HCT116 (cell line): ENCODE measurements at regions not wholly inside any gene's neighbourhood (a gene's known extent, or its start where the extent isn't known, plus 50 kb on each side); places are given as distances from the start of the nearest gene placed in this dataset.

Experiments used
- ATAC-seq: fragments of 200-7000 bp; cut with Tn5 transposase; 2 replicates; pipeline ENCODE4 v1.9.1; 2020; ENCODE audit warnings: mild to moderate bottlenecking, moderate library complexity
- BruUV-seq: library from RNA; stranded (reverse); fragments of 400-500 nt; replicated peaks from 2 replicates; lab custom pipeline; 2021; lab: Mats Ljungman, UMichigan
- CTCF ChIA-PET: fragments of 300-600 bp; sonication (Branson Sonifier 250); formaldehyde crosslinking; loops from one replicate; lab custom pipeline; 2021; ENCODE audit warnings: antibody characterized with exemption; lab: Charles Lee
- POLR2A ChIA-PET: fragments of 300-600, 350-600 bp; sonication (Branson Sonifier 250); formaldehyde crosslinking; loops from one replicate; lab custom pipeline; 2021; ENCODE audit warnings: antibody characterized with exemption; lab: Charles Lee
- RAD21 ChIA-PET, 2 experiments: fragments of 300-600 bp; sonication (Branson Sonifier 250); formaldehyde crosslinking; loops; one replicate each; lab custom pipeline; 2023; ENCODE audit warnings: low total read pairs in 2 of 2; ENCODE audit not compliant: uncharacterized antibody in 2 of 2, unreplicated experiment in 2 of 2, low non-redundant PET in 1 of 2; lab: Charles Lee
- DNase-seq: peaks from one replicate; pipeline ENCODE4 v3.0.0-alpha.2; 2010; ENCODE audit warnings: low read depth, low spot score
- H2AFZ ChIP-seq: fragments of 200-600 bp; shearing (Covaris generic), sonication (generic); 2 replicates; pipeline ENCODE4 v1.6.1; 2017; ENCODE audit warnings: low read depth, mixed run types, mixed read lengths, antibody characterized with exemption, low read length; ENCODE audit not compliant: poor library complexity, severe bottlenecking
- H3K27ac ChIP-seq: 2 replicates; pipeline ENCODE4 v1.5.1; 2012; ENCODE audit warnings: low read depth, low read length
- H3K27me3 ChIP-seq: fragments of 200-600 bp; sonication (generic); 2 replicates; pipeline ENCODE4 v1.6.1; 2016; ENCODE audit warnings: mixed run types, low read length, mixed read lengths; ENCODE audit not compliant: insufficient read depth
- H3K36me3 ChIP-seq, 2 experiments: fragments of 200-500 bp in 1 of 2; fragments of 200-600 bp in 1 of 2; sonication (Bioruptor generic) in 1 of 2; sonication (generic) in 1 of 2; 2 replicates each; pipeline versions ENCODE4 v1.5.1 to v1.6.1; 2014 to 2016; ENCODE audit warnings: low read length in 2 of 2, inconsistent platforms in 1 of 2, mixed read lengths in 1 of 2, mixed run types in 1 of 2; ENCODE audit not compliant: insufficient read depth in 2 of 2, control insufficient read depth in 1 of 2
- H3K4me1 ChIP-seq, 2 experiments: fragments of 200-600 bp in 1 of 2; sonication (generic) in 1 of 2; 2 replicates each; pipeline versions ENCODE4 v1.5.1 to v1.6.1; 2012 to 2017; ENCODE audit warnings: low read length in 2 of 2, inconsistent platforms in 1 of 2, mild to moderate bottlenecking in 1 of 2, mixed read lengths in 1 of 2, mixed run types in 1 of 2, moderate library complexity in 1 of 2; ENCODE audit not compliant: insufficient read depth in 2 of 2, control insufficient read depth in 1 of 2
- H3K4me2 ChIP-seq: fragments of 200-600 bp; sonication (generic); 2 replicates; pipeline ENCODE4 v1.6.1; 2017; ENCODE audit warnings: mixed run types, low read length, mixed read lengths
- H3K4me3 ChIP-seq, 2 experiments: fragments of 200-600 bp in 1 of 2; sonication (generic) in 1 of 2; replicated peaks in 1 of 2; 2 replicates each; pipeline ENCODE4 v1.5.1; 2011 to 2016; ENCODE audit warnings: low read length in 2 of 2, control low read depth in 1 of 2, low read depth in 1 of 2, mild to moderate bottlenecking in 1 of 2, mixed read lengths in 1 of 2, mixed run types in 1 of 2
- H3K79me2 ChIP-seq: fragments of 200-600 bp; sonication (generic); 2 replicates; pipeline ENCODE4 v1.6.1; 2017; ENCODE audit warnings: mild to moderate bottlenecking, mixed run types, low read length, moderate library complexity, mixed read lengths; ENCODE audit not compliant: insufficient read depth
- H3K9ac ChIP-seq: fragments of 200-600 bp; sonication (generic); 2 replicates; pipeline ENCODE4 v1.6.1; 2016; ENCODE audit warnings: low read length, mixed read lengths
- H3K9me2 ChIP-seq: fragments of 200-600 bp; sonication (generic), shearing (Covaris generic); 2 replicates; pipeline ENCODE4 v1.6.1; 2017; ENCODE audit warnings: mixed run types, mild to moderate bottlenecking, moderate library complexity; ENCODE audit not compliant: insufficient read depth
- H3K9me3 ChIP-seq, 2 experiments: fragments of 200-500 bp in 1 of 2; fragments of 200-600 bp in 1 of 2; sonication (Bioruptor generic) in 1 of 2; sonication (generic) in 1 of 2; 2 replicates each; pipeline ENCODE4 v1.6.1; 2014 to 2017; ENCODE audit warnings: low read length in 2 of 2, mixed read lengths in 2 of 2, inconsistent platforms in 1 of 2, low read depth in 1 of 2, mild to moderate bottlenecking in 1 of 2, mixed run types in 1 of 2, moderate library complexity in 1 of 2; ENCODE audit not compliant: control insufficient read depth in 1 of 2, insufficient read depth in 1 of 2
- H4K20me1 ChIP-seq: fragments of 200-600 bp; sonication (generic), shearing (Covaris generic); 2 replicates; pipeline ENCODE4 v1.6.1; 2017; ENCODE audit warnings: mixed run types, mild to moderate bottlenecking, moderate library complexity; ENCODE audit not compliant: insufficient read depth
- CBX3 ChIP-seq: IDR thresholded peaks from 2 replicates; pipeline ENCODE4 v1.6.1; 2012; ENCODE audit warnings: low read depth
- CEBPB ChIP-seq: IDR thresholded peaks from 2 replicates; pipeline ENCODE4 v1.6.1; 2012; ENCODE audit warnings: low read depth
- EGR1 ChIP-seq: IDR thresholded peaks from 2 replicates; pipeline ENCODE4 v1.6.1; 2012; ENCODE audit warnings: low read depth
- EZH2 ChIP-seq: fragments of 200-600 bp; sonication (generic); IDR thresholded peaks from 2 replicates; pipeline ENCODE4 v1.6.1; 2017; ENCODE audit warnings: antibody characterized with exemption, mixed run types
- EZH2phosphoT487 ChIP-seq: fragments of 200-600 bp; IDR thresholded peaks from 2 replicates; pipeline ENCODE4 v1.6.1; 2018; ENCODE audit warnings: antibody characterized with exemption, borderline replicate concordance
- FOSL1 ChIP-seq: IDR thresholded peaks from 2 replicates; pipeline ENCODE4 v1.6.1; 2012; ENCODE audit warnings: low read depth
- JUND ChIP-seq: IDR thresholded peaks from 2 replicates; pipeline ENCODE4 v1.6.1; 2012
- POLR2A ChIP-seq: IDR thresholded peaks from 2 replicates; pipeline ENCODE4 v1.7.0; 2011; ENCODE audit warnings: borderline replicate concordance; ENCODE audit not compliant: insufficient read depth, insufficient read length; ENCODE audit errors: extremely low read depth
- POLR2AphosphoS5 ChIP-seq: IDR thresholded peaks from 2 replicates; pipeline ENCODE4 v1.6.1; 2011; ENCODE audit warnings: mild to moderate bottlenecking, low read depth, low read length, moderate library complexity
- SIN3A ChIP-seq: IDR thresholded peaks from 2 replicates; pipeline ENCODE4 v1.6.1; 2012; ENCODE audit warnings: low read depth
- SP1 ChIP-seq: IDR thresholded peaks from 2 replicates; pipeline ENCODE4 v1.6.1; 2012; ENCODE audit warnings: low read depth
- SRF ChIP-seq: IDR thresholded peaks from 2 replicates; pipeline ENCODE4 v1.6.1; 2012; ENCODE audit warnings: low read depth
- TCF7L2 ChIP-seq: IDR thresholded peaks from 2 replicates; pipeline ENCODE4 v1.7.0; 2011; ENCODE audit warnings: borderline replicate concordance, inconsistent platforms; ENCODE audit not compliant: insufficient read depth, insufficient read length; ENCODE audit errors: extremely low read depth
- YY1 ChIP-seq: IDR thresholded peaks from 2 replicates; pipeline ENCODE4 v1.6.1; 2011; ENCODE audit warnings: low read length, low read depth, moderate library complexity, mild to moderate bottlenecking; ENCODE audit not compliant: insufficient replicate concordance; ENCODE audit errors: extremely low read depth
- ZFX ChIP-seq: fragments of 450-650 bp; IDR thresholded peaks from 2 replicates; pipeline ENCODE4 v1.6.1; 2017
- intact Hi-C: fragments of 100-400 bp; cut with micrococcal nuclease; formaldehyde crosslinking; loops from 2 replicates; pipeline ENCODE4 v1.10.0; 2022
- TF ChIP-seq, protein P1 (sequence below): IDR thresholded peaks from 2 replicates; pipeline ENCODE4 v1.6.1; 2011; ENCODE audit warnings: mild to moderate bottlenecking, low read length, moderate library complexity; ENCODE audit not compliant: insufficient replicate concordance; ENCODE audit errors: extremely low read depth
- TF ChIP-seq, protein P2 (sequence below): IDR thresholded peaks from 2 replicates; pipeline ENCODE4 v1.6.1; 2012
- TF ChIP-seq, protein P3 (sequence below): IDR thresholded peaks from 2 replicates; pipeline ENCODE4 v1.6.1; 2012

DNA sequence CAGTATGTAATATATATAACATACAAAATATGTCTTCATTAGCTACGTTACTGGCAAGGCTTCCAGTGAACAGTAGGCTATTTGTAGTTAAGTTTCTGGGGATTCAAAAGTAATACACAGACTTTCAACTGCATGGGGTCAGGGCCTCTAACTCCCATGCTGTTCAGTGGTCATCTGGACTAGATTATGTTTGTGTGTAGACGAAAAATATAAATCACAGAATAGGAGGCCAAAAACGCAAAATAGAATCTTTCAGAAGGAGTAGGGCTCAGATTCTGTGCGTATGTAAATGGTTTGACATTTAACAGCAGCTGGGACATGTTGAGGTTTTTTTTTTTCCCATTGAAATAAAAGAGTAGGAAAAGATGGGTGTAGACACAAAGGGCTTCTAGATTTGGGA, 1048.7 kb upstream of the WWC1 start:
- no peak overlapping the region for H3K4me3 ChIP-seq
- POLR2A ChIA-PET, result no interaction called here
- CTCF ChIA-PET, result no interaction called here
- H3K9ac ChIP-seq, result no peak overlapping the region
- peaks cover 0 to 10% of the 10 kb centered on the region in 2 experiments; a peak in 2 of 4 replicates for H3K9me3 ChIP-seq
- H3K9me2 ChIP-seq, result no peaks in the 10 kb centered on the region
- H3K36me3 ChIP-seq, result no peaks in the 10 kb centered on the region
- intact Hi-C loops, result no loop called here
- ATAC-seq, result no peak
- H2AFZ ChIP-seq, result no peak overlapping the region
- no peaks in the 10 kb centered on the region for H3K79me2 ChIP-seq
- TF ChIP-seq TCF7L2, result no peak
- no peak for TF ChIP-seq CBX3
- TF ChIP-seq SP1, result no peak
- no peak overlapping the region for H3K4me2 ChIP-seq
- RAD21 ChIA-PET, result no interaction called here
- no peaks in the 10 kb centered on the region for H3K4me1 ChIP-seq
- no peaks in the 10 kb centered on the region for H3K27me3 ChIP-seq
- BruUV-seq, result no TSS peak
- no peaks in the 10 kb centered on the region for H4K20me1 ChIP-seq
- no peak overlapping the region for H3K27ac ChIP-seq
- DNase-seq, result no peak

DNA sequence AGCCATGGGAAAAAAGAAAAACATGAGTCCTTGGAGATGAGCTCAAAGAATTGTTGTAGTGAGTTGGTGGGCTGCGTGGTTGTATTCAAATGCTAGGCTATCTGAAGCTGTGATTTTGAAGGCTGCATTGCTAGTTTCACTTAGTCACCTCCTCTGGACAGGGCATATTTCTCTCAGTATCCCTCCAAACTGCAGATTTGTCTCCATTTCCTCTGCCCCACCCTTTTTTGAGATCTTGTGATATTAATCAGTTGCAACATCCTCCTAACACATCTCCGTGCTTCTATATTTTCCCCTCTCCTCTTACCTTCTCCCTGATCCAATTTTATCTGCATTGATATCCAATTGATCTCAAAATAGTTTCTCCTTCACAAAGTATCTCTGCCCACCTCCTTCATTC, 1048.0 kb upstream of the WWC1 start:
- Histone ChIP-seq H3K9me3 (peaks cover 0 to 10% of the 10 kb centered on the region in 2 experiments; a peak in 2 of 4 replicates), H3K36me3 (no peaks in the 10 kb centered on the region), H3K27me3 (no peaks in the 10 kb centered on the region), H3K79me2 (no peaks in the 10 kb centered on the region), H3K9ac (no peak overlapping the region), H3K4me2 (no peak overlapping the region), H3K4me1 (no peaks in the 10 kb centered on the region), H3K9me2 (no peaks in the 10 kb centered on the region), H3K27ac (no peak overlapping the region), H3K4me3 (no peak overlapping the region), H2AFZ (no peak overlapping the region), H4K20me1 (no peaks in the 10 kb centered on the region)
- no peak for DNase-seq
- ChIA-PET RAD21 (no interaction called here), POLR2A (no interaction called here), CTCF (no interaction called here)
- intact Hi-C loops, result no loop called here
- BruUV-seq, result no TSS peak
- ATAC-seq, result no peak
- TF ChIP-seq SP1 (no peak), FOSL1 (no peak), ZFX (no peak), EZH2phosphoT487 (no peak), POLR2AphosphoS5 (no peak), POLR2A (no peak), SIN3A (no peak), SRF (no peak), EGR1 (no peak), CEBPB (no peak), EZH2 (no peak), YY1 (no peak), JUND (no peak)
- TF ChIP-seq, protein P1, sequence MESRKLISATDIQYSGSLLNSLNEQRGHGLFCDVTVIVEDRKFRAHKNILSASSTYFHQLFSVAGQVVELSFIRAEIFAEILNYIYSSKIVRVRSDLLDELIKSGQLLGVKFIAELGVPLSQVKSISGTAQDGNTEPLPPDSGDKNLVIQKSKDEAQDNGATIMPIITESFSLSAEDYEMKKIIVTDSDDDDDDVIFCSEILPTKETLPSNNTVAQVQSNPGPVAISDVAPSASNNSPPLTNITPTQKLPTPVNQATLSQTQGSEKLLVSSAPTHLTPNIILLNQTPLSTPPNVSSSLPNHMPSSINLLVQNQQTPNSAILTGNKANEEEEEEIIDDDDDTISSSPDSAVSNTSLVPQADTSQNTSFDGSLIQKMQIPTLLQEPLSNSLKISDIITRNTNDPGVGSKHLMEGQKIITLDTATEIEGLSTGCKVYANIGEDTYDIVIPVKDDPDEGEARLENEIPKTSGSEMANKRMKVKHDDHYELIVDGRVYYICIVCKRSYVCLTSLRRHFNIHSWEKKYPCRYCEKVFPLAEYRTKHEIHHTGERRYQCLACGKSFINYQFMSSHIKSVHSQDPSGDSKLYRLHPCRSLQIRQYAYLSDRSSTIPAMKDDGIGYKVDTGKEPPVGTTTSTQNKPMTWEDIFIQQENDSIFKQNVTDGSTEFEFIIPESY, result no peak
- TF ChIP-seq, protein P2, sequence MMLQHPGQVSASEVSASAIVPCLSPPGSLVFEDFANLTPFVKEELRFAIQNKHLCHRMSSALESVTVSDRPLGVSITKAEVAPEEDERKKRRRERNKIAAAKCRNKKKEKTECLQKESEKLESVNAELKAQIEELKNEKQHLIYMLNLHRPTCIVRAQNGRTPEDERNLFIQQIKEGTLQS, result no peak
- TF ChIP-seq, protein P3, sequence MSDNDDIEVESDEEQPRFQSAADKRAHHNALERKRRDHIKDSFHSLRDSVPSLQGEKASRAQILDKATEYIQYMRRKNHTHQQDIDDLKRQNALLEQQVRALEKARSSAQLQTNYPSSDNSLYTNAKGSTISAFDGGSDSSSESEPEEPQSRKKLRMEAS, result no peak
